ENCODE measurements at regions not wholly inside any gene's neighbourhood (a gene's known extent, or its start where the extent isn't known, plus 50 kb on each side); places are given as distances from the start of the nearest gene placed in this dataset.

DNA sequence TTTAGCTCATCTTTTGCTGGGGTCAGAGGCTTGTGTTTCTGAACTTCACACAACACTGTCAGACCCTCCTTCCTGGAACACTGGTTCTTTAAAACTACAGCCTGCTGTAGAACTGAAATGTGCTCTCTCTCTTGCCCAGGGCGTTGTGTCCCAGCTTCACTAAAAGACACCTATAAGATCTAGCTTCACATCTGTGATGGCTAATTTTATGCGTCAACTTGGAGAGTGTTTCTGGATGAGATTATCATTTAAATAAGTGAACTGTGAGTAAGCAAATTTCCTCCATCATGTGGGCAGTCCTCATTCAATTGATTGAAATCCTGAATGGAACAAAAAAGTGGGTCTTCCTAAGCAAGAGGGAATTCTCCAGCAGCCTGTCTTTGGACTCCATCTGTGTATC, 140.3 kb downstream of the OSR1 start (continued):
- no peak for TF ChIP-seq ZNF713 (CRISPR knock-in tag; IDR thresholded peaks at IDR 0.05)
- no peak for TF ChIP-seq MXD4 (CRISPR knock-in tag; IDR thresholded peaks at IDR 0.05)

DNA sequence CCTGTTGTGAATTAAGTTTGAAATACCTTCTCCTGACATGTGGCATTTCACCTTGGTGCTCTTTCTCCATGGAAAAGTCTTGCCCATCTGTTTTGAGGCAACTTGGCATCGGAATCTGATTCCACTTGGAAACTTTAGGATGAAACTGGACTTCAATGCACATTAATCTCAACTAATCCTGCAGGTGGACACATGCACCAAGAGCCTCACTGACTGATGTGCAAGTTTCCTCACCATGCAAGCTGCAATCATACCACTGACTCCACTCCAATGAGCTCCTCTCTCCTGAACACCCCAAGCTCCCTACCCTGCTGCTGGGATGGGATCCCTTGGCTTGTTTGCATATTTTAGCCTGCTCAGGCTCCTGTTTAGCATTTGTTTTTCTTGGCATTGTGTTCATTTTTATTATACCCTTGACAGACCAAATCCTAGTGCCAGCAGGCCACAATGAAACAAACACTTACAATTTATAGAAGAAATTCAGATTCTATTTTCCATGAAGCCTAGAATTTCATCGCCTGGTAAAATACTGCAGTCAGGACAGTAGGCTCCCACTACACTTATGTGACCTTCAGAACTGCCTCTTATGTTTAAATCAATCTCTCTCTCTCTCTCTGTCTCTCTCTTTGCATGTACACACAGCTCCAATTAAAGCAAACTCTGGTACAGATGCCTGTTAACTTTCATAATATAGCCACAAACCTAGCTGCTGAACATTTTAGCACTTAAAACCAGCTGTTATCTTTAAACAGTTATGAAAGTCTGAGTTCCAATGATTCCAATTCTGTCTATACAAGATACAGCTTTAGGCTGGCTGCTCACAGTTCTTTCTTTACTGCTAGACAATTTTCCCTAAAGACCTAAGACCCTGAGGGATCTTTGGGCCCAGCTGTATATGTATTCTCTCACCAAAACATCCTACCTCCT, 141.5 kb downstream of the OSR1 start:
- H3K36me3 ChIP-seq (replicated peaks in 1 of 2; ENCODE audit: control insufficient read depth in 1 of 2, insufficient read depth in 2 of 2, low read length in 2 of 2) = no peaks in the 10 kb centered on the region
- FAIRE-seq = no peak
- DNase-seq (ENCODE audit: low spot score) = no peak
- in situ Hi-C loops (cut with HindIII; ENCODE audit: extremely low pct_ligation_motif_present, low pct_unique_long_range_greater_than_20kb) (no loop called here), intact Hi-C loops (cut with micrococcal nuclease; ENCODE audit: unreplicated experiment) (loop anchor here (5.0 kb wide), 1 partner anchor 335 kb away; no protein-coding TSS in a partner anchor)
- H2AFZ ChIP-seq (ENCODE audit: low read length) = no peak overlapping the region
- H3K9ac ChIP-seq (ENCODE audit: insufficient read depth, low read depth, low read length) = no peak overlapping the region
- WGBS (ENCODE audit: low lambda C conversion rate) = 67% methylated on average over 2 of the region's 2 CpGs
- H3K9me3 ChIP-seq (ENCODE audit: low read length) = no peaks in the 10 kb centered on the region
- no peaks in the 10 kb centered on the region for H4K20me1 ChIP-seq (ENCODE audit: insufficient read depth, low read length)
- no peak overlapping the region for H3K4me2 ChIP-seq (ENCODE audit: low read depth, low read length)
- no peak overlapping the region for H3K27ac ChIP-seq (ENCODE audit: extremely low read length, insufficient read depth, low read length)
- no peak for ATAC-seq
- H3K4me1 ChIP-seq (ENCODE audit: insufficient read depth, low read length) = no peaks in the 10 kb centered on the region
- CTCF ChIA-PET (ENCODE audit: low intra/inter-chr PET ratio, low total read pairs) = no interaction called here
- POLR2A ChIA-PET = no interaction called here
- H3K79me2 ChIP-seq (ENCODE audit: insufficient read depth, low read length) = no peaks in the 10 kb centered on the region
- H3K27me3 ChIP-seq (ENCODE audit: control insufficient read depth in 1 of 2, insufficient read depth in 2 of 2, low read length in 2 of 2) = no peaks in the 10 kb centered on the region
- BruUV-seq (replicated peaks) = no TSS peak
- no peak overlapping the region for H3K4me3 ChIP-seq (replicated peaks in 1 of 3; ENCODE audit: insufficient read depth in 1 of 3, low read depth in 2 of 3, low read length in 3 of 3)
- TF ChIP-seq ZFP36 (IDR thresholded peaks at IDR 0.05; ENCODE audit: borderline replicate concordance, low read depth, low read length, partially characterized antibody) (no peak), REXO4 (CRISPR knock-in tag; IDR thresholded peaks at IDR 0.05; ENCODE audit: borderline replicate concordance) (no peak), TEAD2 (CRISPR knock-in tag; IDR thresholded peaks at IDR 0.05) (no peak), NR2F1 (CRISPR knock-in tag; IDR thresholded peaks at IDR 0.05) (no peak), IRX3 (CRISPR knock-in tag; IDR thresholded peaks at IDR 0.05; ENCODE audit: borderline replicate concordance, low read depth) (no peak), MTA3 (CRISPR knock-in tag; IDR thresholded peaks at IDR 0.05) (no peak)
- TF ChIP-seq, protein P1, sequence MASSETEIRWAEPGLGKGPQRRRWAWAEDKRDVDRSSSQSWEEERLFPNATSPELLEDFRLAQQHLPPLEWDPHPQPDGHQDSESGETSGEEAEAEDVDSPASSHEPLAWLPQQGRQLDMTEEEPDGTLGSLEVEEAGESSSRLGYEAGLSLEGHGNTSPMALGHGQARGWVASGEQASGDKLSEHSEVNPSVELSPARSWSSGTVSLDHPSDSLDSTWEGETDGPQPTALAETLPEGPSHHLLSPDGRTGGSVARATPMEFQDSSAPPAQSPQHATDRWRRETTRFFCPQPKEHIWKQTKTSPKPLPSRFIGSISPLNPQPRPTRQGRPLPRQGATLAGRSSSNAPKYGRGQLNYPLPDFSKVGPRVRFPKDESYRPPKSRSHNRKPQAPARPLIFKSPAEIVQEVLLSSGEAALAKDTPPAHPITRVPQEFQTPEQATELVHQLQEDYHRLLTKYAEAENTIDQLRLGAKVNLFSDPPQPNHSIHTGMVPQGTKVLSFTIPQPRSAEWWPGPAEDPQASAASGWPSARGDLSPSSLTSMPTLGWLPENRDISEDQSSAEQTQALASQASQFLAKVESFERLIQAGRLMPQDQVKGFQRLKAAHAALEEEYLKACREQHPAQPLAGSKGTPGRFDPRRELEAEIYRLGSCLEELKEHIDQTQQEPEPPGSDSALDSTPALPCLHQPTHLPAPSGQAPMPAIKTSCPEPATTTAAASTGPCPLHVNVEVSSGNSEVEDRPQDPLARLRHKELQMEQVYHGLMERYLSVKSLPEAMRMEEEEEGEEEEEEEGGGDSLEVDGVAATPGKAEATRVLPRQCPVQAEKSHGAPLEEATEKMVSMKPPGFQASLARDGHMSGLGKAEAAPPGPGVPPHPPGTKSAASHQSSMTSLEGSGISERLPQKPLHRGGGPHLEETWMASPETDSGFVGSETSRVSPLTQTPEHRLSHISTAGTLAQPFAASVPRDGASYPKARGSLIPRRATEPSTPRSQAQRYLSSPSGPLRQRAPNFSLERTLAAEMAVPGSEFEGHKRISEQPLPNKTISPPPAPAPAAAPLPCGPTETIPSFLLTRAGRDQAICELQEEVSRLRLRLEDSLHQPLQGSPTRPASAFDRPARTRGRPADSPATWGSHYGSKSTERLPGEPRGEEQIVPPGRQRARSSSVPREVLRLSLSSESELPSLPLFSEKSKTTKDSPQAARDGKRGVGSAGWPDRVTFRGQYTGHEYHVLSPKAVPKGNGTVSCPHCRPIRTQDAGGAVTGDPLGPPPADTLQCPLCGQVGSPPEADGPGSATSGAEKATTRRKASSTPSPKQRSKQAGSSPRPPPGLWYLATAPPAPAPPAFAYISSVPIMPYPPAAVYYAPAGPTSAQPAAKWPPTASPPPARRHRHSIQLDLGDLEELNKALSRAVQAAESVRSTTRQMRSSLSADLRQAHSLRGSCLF (CRISPR knock-in tag; IDR thresholded peaks at IDR 0.05; ENCODE audit: borderline replicate concordance) = no peak
- TF ChIP-seq, protein P2, sequence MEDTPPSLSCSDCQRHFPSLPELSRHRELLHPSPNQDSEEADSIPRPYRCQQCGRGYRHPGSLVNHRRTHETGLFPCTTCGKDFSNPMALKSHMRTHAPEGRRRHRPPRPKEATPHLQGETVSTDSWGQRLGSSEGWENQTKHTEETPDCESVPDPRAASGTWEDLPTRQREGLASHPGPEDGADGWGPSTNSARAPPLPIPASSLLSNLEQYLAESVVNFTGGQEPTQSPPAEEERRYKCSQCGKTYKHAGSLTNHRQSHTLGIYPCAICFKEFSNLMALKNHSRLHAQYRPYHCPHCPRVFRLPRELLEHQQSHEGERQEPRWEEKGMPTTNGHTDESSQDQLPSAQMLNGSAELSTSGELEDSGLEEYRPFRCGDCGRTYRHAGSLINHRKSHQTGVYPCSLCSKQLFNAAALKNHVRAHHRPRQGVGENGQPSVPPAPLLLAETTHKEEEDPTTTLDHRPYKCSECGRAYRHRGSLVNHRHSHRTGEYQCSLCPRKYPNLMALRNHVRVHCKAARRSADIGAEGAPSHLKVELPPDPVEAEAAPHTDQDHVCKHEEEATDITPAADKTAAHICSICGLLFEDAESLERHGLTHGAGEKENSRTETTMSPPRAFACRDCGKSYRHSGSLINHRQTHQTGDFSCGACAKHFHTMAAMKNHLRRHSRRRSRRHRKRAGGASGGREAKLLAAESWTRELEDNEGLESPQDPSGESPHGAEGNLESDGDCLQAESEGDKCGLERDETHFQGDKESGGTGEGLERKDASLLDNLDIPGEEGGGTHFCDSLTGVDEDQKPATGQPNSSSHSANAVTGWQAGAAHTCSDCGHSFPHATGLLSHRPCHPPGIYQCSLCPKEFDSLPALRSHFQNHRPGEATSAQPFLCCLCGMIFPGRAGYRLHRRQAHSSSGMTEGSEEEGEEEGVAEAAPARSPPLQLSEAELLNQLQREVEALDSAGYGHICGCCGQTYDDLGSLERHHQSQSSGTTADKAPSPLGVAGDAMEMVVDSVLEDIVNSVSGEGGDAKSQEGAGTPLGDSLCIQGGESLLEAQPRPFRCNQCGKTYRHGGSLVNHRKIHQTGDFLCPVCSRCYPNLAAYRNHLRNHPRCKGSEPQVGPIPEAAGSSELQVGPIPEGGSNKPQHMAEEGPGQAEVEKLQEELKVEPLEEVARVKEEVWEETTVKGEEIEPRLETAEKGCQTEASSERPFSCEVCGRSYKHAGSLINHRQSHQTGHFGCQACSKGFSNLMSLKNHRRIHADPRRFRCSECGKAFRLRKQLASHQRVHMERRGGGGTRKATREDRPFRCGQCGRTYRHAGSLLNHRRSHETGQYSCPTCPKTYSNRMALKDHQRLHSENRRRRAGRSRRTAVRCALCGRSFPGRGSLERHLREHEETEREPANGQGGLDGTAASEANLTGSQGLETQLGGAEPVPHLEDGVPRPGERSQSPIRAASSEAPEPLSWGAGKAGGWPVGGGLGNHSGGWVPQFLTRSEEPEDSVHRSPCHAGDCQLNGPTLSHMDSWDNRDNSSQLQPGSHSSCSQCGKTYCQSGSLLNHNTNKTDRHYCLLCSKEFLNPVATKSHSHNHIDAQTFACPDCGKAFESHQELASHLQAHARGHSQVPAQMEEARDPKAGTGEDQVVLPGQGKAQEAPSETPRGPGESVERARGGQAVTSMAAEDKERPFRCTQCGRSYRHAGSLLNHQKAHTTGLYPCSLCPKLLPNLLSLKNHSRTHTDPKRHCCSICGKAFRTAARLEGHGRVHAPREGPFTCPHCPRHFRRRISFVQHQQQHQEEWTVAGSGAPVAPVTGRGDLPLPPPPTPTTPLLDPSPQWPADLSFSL (CRISPR knock-in tag; IDR thresholded peaks at IDR 0.05) = no peak
